ENCODE measurements at regions not wholly inside any gene's neighbourhood (a gene's known extent, or its start where the extent isn't known, plus 50 kb on each side); places are given as distances from the start of the nearest gene placed in this dataset.

DNA sequence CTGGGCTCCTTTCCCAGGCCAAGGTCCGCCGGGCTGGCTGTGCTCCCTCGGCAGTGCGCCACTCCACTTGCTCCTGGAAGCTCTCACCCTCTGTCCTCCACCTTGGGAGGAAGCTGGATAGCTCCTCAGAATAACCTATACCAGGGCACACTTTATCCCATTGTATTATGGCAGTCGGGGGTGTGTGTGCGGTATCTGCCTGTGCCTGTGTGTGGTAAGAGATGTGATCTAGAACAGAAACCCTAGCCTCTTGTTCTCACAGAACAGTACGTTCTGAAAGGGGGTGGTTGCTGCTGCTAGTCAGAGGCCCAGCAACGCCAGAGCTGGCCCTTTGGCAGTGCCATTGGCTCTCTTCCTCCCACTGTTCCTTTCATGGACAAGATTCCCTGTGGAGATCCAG, 168.4 kb downstream of the TBXT start:
- Histone ChIP-seq H3K9me3 (ENCODE audit: insufficient read depth, low read length) (no peaks in the 10 kb centered on the region), H3K4me3 (ENCODE audit: insufficient read depth, low read length, poor library complexity, severe bottlenecking) (no peak overlapping the region), H3K36me3 (ENCODE audit: low read length) (no peaks in the 10 kb centered on the region), H4K20me1 (ENCODE audit: low read depth, low read length) (no peaks in the 10 kb centered on the region), H3K27me3 (ENCODE audit: low read length) (no peaks in the 10 kb centered on the region), H3F3A (ENCODE audit: insufficient read depth) (no peaks in the 10 kb centered on the region), H3K4me2 (ENCODE audit: low read depth, low read length, poor library complexity, severe bottlenecking) (no peak overlapping the region), H3K79me2 (ENCODE audit: insufficient read depth, low read length) (no peaks in the 10 kb centered on the region), H2AFZ (ENCODE audit: low read depth, low read length, severe bottlenecking) (no peak overlapping the region), H3K27ac (ENCODE audit: low read depth, low read length) (no peak overlapping the region), H3K9ac (ENCODE audit: low read length) (no peak overlapping the region), H3K9me2 (replicated peaks; ENCODE audit: insufficient read depth, low read length) (no peaks in the 10 kb centered on the region)
- TF ChIP-seq EZH2phosphoT487 (conservative IDR thresholded peaks at IDR 0.05; ENCODE audit: low read length) = no peak
- TF ChIP-seq, protein P1, sequence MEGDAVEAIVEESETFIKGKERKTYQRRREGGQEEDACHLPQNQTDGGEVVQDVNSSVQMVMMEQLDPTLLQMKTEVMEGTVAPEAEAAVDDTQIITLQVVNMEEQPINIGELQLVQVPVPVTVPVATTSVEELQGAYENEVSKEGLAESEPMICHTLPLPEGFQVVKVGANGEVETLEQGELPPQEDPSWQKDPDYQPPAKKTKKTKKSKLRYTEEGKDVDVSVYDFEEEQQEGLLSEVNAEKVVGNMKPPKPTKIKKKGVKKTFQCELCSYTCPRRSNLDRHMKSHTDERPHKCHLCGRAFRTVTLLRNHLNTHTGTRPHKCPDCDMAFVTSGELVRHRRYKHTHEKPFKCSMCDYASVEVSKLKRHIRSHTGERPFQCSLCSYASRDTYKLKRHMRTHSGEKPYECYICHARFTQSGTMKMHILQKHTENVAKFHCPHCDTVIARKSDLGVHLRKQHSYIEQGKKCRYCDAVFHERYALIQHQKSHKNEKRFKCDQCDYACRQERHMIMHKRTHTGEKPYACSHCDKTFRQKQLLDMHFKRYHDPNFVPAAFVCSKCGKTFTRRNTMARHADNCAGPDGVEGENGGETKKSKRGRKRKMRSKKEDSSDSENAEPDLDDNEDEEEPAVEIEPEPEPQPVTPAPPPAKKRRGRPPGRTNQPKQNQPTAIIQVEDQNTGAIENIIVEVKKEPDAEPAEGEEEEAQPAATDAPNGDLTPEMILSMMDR (IDR thresholded peaks at IDR 0.05; ENCODE audit: insufficient read depth, low read length, poor library complexity, severe bottlenecking) = no peak

DNA sequence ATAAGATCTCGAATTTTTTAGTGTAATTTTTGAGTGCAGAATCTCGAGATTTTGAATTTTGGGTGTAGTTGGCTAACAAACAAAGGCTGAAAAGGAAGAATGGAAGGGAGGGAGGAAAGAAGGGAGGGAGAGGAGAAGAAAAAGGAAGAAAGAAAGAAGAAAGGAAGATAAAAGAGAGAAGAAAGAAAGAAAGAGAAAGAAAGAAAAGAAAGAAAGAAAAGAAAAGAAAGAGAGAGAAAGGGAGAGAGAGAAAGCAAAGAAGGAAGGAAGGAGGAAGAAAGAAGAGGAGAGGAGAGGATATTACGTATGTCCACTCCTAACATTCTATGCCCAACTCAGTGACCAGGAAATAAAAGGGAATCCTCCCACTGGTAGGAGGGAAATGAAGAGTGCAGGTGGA, 169.6 kb downstream of the TBXT start:
- no peaks in the 10 kb centered on the region for H3K9me2 ChIP-seq (replicated peaks; ENCODE audit: insufficient read depth, low read length)
- no peaks in the 10 kb centered on the region for H3K36me3 ChIP-seq (ENCODE audit: low read length)
- H4K20me1 ChIP-seq (ENCODE audit: low read depth, low read length) = no peaks in the 10 kb centered on the region
- H2AFZ ChIP-seq (ENCODE audit: low read depth, low read length, severe bottlenecking) = no peak overlapping the region
- H3K27me3 ChIP-seq (ENCODE audit: low read length) = no peaks in the 10 kb centered on the region
- no peak overlapping the region for H3K4me2 ChIP-seq (ENCODE audit: low read depth, low read length, poor library complexity, severe bottlenecking)
- no peak for TF ChIP-seq EZH2phosphoT487 (conservative IDR thresholded peaks at IDR 0.05; ENCODE audit: low read length)
- TF ChIP-seq, protein P1 (IDR thresholded peaks at IDR 0.05; ENCODE audit: insufficient read depth, low read length, poor library complexity, severe bottlenecking) = no peak
- no peak overlapping the region for H3K4me3 ChIP-seq (ENCODE audit: insufficient read depth, low read length, poor library complexity, severe bottlenecking)
- H3K9ac ChIP-seq (ENCODE audit: low read length) = no peak overlapping the region
- H3F3A ChIP-seq (ENCODE audit: insufficient read depth) = no peaks in the 10 kb centered on the region
- H3K9me3 ChIP-seq (ENCODE audit: insufficient read depth, low read length) = no peaks in the 10 kb centered on the region
- no peak overlapping the region for H3K27ac ChIP-seq (ENCODE audit: low read depth, low read length)
- no peaks in the 10 kb centered on the region for H3K79me2 ChIP-seq (ENCODE audit: insufficient read depth, low read length)

DNA sequence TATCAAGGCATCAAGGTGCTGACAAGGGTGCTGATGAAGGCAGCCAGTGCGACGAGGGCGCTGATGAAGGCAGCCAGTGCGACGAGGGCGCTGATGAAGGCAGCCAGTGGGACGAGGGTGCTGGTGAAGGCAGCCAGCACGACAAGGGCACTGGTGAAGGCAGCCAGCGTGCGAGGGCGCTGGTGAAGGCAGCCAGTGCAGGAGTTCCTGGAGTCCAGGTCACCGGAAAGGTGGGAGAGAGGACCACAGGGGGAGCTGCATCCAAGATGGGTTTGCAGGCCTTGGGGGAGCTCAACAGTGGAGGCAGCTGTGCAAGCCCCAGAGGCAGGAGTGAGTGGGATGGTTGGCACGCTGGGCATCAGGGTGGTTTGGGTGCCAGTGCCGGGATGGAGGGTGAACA, 176.3 kb downstream of the TBXT start:
- H3K4me2 ChIP-seq (ENCODE audit: low read depth, low read length, poor library complexity, severe bottlenecking) = no peak overlapping the region
- H2AFZ ChIP-seq (ENCODE audit: low read depth, low read length, severe bottlenecking) = no peak overlapping the region
- no peak overlapping the region for H3K4me3 ChIP-seq (ENCODE audit: insufficient read depth, low read length, poor library complexity, severe bottlenecking)
- H3K9me2 ChIP-seq (replicated peaks; ENCODE audit: insufficient read depth, low read length) = no peaks in the 10 kb centered on the region; the same call in 1 of the 2 replicates
- TF ChIP-seq EZH2phosphoT487 (conservative IDR thresholded peaks at IDR 0.05; ENCODE audit: low read length) = no peak
- TF ChIP-seq, protein P1 (IDR thresholded peaks at IDR 0.05; ENCODE audit: insufficient read depth, low read length, poor library complexity, severe bottlenecking) = no peak
- H3K27ac ChIP-seq (ENCODE audit: low read depth, low read length) = no peak overlapping the region
- H4K20me1 ChIP-seq (ENCODE audit: low read depth, low read length) = no peaks in the 10 kb centered on the region
- no peak overlapping the region for H3K9ac ChIP-seq (ENCODE audit: low read length)
- H3K79me2 ChIP-seq (ENCODE audit: insufficient read depth, low read length) = no peaks in the 10 kb centered on the region
- H3K9me3 ChIP-seq (ENCODE audit: insufficient read depth, low read length) = no peaks in the 10 kb centered on the region
- no peaks in the 10 kb centered on the region for H3K36me3 ChIP-seq (ENCODE audit: low read length)
- H3F3A ChIP-seq (ENCODE audit: insufficient read depth) = no peaks in the 10 kb centered on the region
- no peaks in the 10 kb centered on the region for H3K27me3 ChIP-seq (ENCODE audit: low read length)

Data from SU-DHL-6 (cell line).